NK-92 treated with Interleukin-12 subunit alpha and Interleukin-12 subunit beta, amount 100 ng/mL, for 24 hours (cell line): ENCODE measurements at regions not wholly inside any gene's neighbourhood (a gene's known extent, or its start where the extent isn't known, plus 50 kb on each side); places are given as distances from the start of the nearest gene placed in this dataset.

Experiments used
- DNase-seq: peaks from one replicate; lab custom pipeline; 2025; lab: John Stamatoyannopoulos, UW

DNA sequence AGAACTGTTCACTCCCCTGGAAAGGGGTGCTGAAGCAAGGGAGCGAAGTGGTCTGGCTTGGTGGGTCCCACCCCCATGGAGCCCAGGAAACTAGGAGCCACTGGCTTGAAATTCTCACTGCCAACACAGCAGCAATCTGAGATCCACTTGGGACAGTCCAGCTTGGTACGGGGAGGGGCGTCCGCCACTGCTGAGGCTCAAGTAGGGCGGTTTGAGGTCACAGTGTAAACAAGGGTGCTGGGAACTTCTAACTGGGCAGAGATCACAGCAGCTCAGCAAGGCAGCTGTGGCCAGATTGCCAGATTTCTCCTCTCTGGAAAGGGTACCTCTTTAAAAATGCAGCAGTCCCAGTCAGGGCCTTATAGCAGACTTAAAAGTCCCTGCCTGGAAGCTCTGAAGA lies 53.9 kb upstream of the GALNTL6 start:
- no peak for DNase-seq

DNA sequence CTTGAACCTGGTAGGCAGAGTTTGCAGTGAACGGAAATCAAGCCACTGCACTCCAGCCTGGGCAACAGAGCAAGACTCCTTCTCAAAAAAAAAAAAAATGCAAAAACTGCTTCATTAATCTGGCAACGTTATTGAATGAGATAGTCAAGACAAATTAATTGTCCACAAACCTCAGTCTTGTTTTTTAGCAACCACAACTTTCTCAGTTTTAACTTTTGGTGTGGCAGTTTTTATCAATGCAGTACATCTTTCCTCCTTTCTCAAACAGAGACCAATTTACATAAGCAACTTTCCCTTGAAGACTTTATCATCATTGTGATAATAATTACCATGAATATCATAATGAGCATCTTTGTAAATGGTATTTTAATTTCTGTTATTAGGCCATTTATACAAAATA lies 61.7 kb upstream of the GALNTL6 start:
- DNase-seq: no peak

DNA sequence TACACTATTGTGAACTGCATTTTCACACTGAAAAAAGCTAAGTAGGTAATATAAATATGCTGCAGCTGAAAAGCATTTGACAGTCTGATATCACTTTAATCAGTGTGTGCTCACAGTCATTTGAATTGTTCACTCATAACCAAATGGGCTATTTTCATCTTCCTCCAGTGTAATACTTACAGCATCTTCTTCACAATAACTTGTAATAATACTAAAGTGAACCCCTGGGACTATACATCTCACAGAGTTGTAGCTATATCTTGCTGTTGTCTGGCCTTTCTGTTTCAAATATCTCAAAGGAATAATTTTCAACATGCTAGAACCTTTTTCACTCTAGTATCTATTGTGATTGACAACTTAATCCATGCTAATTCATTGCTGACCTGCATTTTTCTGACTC lies 66.8 kb upstream of the GALNTL6 start:
- no peak for DNase-seq

DNA sequence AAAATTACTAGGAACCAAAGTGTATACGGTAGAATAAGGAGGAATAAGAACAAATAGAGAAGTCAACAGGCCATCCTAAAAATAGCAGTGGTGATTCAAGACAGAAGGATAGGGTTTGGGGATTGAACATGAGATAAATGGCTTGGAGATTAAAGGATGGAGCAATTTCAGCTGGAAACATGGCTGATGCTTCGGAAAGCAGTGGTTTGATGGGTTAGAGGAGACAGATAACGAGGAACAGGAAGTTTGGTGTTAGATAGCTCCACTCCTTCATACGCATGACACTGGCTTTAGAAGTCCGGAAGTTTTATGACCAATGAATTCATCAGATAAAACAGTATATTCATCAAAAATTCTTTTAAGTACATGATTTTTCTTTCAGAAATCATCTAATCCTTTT lies 70.8 kb upstream of the GALNTL6 start:
- DNase-seq: no peak

DNA sequence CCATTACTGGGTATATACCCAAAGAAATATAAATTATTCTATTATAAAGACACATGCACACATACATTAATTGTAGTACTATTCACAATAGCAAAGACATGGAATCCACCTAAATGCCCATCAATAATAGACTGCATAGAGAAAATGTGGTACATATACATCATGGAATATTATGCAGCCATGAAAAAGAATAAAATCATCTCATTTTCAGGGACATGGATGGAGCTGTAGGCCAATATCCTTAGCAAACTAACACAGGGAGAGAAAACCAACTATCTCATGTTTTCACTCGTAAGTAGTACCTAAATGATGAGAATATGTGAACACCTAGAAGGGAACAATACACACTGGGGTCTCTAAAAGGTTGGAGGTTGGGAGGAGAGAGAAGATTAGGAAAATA lies 86.0 kb upstream of the GALNTL6 start:
- no peak for DNase-seq

DNA sequence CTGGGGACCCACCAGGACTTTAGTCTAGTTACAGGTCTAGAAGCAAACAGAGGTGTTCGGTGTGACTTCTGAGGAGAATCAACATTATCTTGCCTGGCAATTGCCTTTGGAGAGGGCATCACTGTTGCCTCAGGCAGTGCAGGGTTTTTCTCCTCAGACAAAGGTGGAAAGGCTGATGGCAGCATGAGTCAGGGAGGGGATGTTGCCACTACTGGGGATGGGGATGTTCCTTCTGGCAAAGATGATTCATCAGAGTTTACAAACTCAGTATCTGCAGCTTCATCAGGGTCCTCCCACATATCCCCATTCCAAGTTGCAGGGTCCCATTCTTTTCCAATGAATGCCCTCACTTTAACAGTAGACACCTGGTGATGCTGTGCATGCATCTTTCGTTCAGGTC lies 91.3 kb upstream of the GALNTL6 start:
- DNase-seq: no peak

DNA sequence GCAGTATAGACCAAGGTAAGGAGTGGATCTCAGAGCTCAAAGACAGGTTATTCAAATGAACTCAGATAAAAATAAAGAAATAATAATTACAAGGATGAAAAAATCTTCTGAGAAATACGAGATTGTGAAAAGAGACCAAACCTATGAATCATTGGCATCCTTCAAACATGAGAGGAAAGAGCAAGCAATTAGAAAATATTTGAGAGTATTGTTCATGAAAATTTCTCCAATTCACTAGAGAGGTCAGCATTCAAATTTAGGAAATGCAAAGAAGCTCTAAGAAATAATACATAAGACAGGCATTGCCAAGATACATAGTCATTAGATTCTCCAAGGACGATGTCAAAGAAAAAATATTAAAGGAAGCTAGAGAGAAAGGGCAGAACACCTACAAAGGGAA lies 93.5 kb upstream of the GALNTL6 start:
- DNase-seq: no peak

DNA sequence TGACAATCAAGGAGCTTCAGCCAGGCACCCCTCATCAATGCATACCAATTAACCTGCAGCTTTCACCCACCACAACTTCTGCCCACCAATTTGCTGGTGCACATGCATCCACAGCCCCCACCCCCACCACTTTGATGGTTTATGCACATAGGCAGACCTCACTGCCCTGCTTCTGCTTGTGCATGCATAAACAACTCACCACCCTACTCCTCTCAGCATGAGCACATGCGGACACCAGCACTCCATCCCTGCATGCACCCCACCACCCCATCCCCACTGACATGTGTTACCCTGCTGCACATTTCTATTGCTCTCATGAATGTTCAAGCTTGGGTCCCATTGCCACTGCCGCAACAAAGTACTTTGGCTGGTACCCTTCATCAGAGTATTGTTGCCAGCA lies 94.5 kb upstream of the GALNTL6 start:
- DNase-seq: no peak

DNA sequence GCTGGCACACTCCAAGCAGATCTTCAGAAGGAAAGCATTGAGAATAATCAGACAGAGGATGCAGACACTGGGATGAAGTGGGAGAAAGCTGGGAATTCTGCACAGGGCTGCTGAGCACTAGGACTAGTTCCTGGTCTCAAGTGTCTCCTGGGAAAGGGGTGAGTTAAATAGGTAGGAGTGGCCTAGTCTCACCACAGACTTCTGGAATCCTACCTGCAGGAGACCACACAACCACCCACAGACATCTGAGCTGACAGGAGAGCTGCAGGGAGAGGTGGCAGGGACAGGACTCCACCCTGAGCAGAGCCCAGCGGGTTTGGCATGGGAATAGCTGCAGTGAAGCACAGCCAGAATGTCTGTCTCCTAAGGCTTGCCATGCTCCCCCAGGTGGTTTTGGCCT lies 95.1 kb upstream of the GALNTL6 start:
- DNase-seq: no peak

DNA sequence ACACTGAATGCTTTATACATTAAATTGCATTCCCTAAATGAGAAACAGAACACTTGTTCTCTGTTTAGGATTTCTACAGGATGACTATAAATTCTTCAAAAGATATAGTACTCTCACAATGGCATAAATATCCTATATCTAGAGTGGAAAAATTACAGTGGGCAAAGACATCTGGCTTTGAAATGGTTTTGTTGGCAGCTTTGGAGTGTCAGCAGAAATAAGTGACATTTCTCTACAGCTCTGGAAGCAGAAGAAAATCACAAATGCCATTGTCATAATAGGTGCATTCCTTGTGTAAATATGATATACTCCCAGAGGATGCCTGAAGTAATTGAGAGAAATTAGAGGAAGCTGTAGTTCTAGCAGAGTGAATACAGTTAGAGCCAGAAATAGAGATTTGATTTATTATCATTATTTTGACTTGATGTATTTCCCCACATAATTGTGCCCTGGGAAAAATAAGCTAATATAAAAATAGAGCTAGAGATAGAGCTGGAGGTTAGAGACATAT lies 95.9 kb upstream of the GALNTL6 start:
- no peak for DNase-seq

DNA sequence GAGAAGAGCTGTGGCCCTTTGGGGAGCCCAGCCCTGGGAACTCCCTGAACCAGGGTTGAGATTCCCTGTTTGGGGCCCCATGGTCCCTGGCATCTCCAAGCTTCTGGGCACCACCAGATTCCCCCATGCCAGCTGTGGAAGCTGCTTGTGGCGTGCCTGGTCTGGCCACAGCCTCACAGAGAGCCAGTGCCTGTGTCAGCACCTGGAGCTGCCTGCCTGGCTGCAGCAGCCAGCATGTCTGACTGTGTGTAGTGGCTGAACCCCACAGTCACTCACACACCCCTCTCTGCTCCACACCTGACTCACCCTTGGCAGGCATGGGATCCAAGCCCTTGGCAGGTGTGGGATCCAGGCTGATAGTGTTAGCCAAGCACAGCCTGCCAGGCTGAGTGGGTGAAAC lies 97.2 kb upstream of the GALNTL6 start:
- no peak for DNase-seq

DNA sequence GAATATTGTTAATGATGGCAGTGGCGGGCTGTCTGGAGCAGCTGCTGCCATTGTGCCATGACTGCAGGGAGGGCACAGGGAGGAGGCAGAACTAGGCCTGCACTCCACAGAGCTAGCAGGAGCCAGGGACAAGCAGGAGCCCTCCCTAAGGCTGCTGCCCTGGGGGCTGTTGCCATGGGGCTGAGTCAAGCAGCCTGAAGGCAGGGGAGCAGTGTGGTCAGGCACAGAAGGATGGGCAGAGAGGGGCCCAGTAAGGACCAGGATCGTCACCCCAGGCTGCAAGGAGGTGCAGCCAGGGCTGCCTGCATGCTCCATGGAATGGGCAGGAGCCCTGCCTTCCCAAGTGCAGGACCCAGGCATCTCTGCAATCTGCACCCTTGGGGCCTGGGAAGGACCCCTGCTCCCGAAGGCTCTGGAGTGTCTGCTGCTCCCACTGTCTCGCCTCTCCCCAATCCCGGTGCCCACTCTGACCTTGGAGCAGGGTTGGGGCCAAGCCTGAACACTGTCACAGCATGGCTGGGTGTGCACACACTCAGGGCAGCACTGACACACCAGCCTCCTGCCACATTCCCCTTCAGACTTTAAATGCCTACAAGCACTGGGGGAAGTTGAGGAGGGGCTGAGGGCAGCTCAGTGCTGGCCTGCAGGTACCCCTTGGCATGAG lies 98.3 kb upstream of the GALNTL6 start:
- no peak for DNase-seq

DNA sequence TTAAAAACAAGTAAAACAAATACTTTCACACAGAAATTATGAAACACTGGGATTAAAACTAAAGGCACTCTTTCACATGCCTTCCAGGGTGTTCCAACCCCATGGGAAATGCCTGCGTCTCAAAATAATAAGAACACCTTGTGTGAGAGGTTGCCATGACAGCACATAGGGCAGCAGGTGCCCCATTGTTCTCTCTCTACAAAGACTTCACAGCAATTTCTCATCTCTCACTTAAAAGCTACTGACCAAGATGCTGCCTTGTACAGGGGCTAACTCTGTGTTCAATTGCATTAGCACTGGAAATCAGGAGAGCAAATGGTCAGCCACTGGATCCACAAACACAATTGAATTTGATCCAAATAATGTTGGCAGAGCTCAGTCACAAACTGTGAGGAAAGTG lies 102.5 kb upstream of the GALNTL6 start:
- DNase-seq: no peak

DNA sequence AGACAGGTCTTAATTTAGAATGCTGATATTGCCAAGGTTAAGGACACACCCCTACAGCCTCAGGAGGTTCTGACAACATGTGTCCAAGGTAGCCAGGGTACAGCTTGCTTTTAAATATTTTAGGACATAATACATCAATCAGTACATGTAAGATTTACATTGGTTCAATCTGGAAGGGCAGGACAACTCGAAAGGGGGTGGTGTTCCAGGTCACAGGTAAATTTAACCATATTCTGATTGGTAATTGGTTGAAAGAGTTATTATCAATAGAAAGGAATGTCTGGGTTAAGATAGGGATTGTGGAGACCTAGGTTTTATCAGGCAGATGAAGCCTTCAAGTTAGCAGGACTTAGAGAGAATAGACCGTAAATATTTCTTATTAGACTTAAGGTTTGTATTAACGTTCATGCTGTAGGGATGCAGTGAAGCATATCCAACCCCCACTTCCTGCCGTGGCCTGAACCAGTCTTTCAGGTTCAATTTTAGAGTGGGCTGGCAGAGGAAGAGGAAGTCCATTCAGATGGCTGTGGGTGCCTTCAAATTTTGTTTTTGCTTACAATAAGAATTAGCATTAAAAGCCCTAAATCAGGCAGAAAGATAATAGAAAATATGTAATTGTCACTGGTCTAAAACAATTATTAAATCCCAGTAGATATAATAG lies 136.5 kb upstream of the GALNTL6 start:
- no peak for DNase-seq

DNA sequence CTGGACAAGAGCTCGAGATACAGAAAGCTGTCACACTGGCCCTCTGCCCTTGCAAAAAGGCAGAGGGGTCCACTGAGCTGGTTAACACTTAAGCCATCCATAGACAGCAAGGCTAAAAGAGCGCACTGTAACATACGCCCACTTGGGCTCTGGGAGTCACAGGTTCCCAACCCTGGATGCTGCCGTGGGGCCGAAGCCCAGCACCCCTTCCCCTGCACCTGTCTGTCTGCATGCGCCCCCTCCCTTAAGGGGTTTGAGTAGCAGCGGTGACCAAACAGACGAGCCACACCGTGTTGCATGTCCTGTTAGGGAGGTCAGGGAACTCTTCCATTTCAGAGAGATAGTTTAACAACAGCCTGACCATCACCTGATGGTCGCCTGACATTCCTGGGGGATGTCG lies 138.4 kb upstream of the GALNTL6 start:
- DNase-seq: no peak

DNA sequence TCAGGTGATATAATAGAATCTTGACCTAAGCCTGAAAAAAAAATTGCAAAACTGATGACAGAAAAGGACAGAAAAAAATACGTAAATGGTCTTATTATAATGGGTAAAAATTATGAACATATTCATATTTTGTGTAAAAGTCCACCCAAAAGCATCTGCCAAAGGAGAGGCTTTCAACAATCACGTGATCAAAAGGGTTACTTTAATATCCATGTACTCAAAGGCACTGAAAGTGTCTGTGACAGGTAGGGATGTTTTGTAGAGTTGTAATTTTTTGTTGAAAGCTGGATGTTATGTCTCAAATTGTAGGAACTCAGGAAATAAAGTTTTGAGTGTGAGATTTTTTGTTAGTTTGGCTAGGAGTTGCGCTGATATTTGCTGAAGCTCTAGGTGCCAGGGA lies 144.8 kb upstream of the GALNTL6 start:
- DNase-seq: no peak

DNA sequence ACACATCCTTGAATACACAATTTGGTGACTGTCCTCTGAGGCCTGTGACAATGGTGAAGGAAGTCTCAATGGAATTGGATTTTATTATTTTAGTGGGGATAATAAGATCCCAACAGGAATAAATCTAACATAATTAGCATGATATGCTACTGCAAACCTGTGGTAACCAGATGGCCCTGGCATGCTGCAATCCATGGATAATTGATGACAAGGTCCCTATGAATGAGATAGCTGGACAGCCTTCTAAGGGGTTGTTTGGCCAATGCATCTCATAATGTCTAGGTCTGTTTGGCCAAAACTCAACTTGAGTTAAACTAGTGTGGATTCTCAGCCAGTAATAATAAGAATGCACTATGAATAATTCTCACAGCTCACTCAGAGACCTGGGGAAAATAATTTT lies 145.3 kb upstream of the GALNTL6 start:
- DNase-seq: no peak

DNA sequence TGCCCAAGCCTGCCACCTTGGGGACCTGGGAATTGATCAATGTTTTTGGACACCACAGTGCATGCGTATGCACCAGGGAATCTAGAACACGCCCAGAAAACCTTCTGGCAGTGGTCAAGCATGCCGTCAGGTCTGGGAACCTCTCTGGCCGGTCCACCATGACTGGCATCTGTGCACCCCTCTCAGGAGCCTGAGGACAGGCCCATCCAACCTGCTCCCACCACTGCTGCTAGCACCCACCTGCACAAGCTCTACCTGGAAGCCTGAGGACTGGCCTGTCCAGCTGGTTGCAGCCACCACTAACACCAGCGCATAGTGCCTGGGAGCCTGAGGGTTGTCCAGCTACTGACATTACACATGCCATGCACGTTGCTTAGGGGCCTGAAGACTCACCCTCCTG lies 162.1 kb upstream of the GALNTL6 start:
- no peak for DNase-seq

DNA sequence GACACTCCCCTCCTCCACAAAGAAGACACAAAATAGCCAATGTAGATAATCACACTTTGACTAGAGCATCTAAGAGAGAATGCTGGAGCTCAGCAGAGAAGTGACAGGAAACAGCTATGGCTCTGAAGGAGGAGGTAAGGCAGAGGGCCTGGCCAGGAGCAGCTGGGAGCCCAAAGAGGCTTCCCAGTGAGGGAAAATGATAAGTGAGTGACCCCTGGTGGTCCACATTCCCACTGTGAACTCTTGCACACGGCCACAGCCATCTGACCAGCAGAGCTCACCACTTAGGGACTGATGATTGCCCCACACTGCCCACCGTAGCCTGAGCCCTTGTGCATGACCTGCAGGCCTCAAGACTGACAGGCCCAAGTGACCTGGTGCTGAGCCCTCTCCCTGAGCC lies 162.7 kb upstream of the GALNTL6 start:
- no peak for DNase-seq

DNA sequence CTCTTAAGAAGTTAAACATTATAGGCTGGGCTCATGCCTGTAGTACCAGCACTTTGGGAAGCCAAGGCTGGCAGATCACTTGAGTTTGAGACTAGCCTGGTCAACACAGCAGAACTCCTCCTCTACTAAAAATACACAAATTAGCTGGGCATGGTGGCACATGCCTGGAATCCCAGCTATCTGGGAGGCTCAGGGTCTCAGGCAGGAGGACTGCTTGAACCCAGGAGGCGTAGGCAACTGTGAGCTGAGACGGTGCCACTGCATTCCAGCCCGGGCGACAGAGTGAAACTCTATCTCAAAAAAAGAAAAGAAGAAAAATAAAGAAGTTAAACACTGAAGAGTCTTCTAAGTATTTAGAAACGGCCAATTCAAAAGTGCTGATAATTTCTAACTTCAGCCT lies 164.3 kb upstream of the GALNTL6 start:
- DNase-seq: no peak

DNA sequence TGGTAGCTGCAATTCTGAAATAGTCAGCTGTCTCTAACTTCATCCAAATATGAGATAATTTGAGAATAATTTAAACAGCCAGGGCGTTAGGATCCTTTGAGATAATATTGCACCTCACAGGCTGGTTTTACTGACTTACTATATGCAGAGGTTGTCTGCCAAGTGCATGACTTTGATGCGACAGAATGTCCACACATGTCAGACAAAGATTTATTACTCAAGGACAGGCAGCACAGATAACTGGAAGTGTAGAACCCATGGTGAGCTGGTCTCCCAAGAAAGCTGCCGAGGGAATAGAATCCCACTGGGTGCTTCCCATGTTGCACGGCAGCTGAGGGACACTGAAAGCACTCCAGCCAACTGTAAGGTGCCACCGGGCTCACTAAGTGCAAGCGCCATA lies 166.2 kb upstream of the GALNTL6 start:
- DNase-seq: no peak

DNA sequence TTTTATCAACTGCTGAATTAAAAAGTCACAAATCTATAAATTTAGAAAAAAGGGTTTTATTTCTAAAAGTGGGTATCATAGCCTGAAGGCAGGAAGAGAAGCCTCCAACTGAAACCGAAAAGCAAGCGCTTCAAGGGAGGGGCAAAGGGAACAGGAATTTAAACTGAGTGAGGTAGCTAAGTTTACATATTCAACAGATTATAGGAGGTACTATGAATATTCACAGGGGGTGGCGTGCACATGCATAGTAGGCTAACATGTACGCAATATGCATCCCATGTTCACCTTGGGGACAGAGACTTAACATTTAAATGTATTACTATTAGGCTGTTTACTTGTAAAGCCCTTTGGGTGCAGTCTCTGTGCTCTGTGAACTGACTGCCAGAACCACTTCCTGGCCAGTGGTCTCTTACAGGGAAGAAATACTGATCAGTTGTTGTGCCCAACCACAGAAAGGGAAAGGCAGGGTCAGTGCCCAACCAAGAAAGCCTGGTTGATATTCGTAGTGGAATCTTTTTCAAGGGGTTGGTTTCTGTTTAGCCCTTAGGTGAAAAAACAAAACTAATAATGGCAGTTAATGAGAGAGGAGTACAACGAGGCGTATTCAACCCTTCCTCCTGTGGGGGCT lies 168.7 kb upstream of the GALNTL6 start:
- peak; percentile 8 for DNase-seq

DNA sequence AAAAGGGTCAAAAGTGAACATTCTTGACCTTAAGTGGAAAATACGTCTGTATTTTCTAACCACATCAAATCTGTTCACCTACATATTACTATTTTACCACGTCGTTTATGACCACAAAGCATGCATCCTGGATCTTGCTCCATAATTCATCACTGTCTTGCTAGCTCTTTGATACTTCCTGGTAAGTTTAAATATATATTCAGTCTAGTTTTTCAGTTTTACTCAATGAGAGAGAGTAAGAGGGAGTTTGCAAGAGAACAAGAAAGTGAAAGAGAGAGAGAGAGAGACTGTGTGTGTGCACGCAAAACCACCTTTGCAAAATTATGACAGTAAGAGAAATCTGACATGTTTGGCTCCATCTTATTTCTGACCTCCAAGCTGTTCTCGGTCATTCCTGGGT lies 173.7 kb upstream of the GALNTL6 start:
- DNase-seq: no peak

DNA sequence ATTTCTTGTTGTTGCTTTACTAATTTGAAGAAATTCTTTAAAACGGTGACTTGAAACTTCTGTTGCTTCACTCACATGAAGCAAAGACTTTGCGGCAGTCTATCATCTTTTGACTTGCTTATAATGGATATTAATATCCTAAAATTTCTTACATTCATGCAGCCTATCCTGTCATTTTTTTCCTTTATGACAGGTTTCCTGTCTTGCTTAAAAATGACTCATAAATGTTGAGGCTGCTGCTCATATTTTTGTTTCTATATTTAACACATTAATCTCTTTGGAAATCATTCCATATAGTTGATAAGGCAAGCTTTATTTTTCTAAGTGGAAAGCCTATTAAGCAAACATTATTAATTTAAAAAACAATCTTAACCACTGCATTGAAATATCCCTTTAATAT lies 176.6 kb upstream of the GALNTL6 start:
- DNase-seq: no peak
